K562 (cell line): ENCODE measurements at regions not wholly inside any gene's neighbourhood (a gene's known extent, or its start where the extent isn't known, plus 50 kb on each side); places are given as distances from the start of the nearest gene placed in this dataset.

Source experiments
- ATAC-seq: fragments of 200-7000 bp; cut with Tn5 transposase; 3 replicates; pipeline ENCODE4 v1.9.1; 2020; ENCODE audit warnings: moderate library complexity
- BruUV-seq: library from RNA; stranded (reverse); fragments of 400-500 nt; replicated peaks from 2 replicates; lab custom pipeline; 2021; lab: Mats Ljungman, UMichigan
- CTCF ChIA-PET: fragments of 300-600 bp; formaldehyde crosslinking; extraction: SDS; loops from one replicate; lab custom pipeline; 2021; ENCODE audit warnings: low intra/inter-chr PET ratio; lab: Yijun Ruan, JAX
- POLR2A ChIA-PET: fragments of 300-600, 350-650 bp; sonication (Branson Sonifier 250); formaldehyde crosslinking; extraction: SDS; loops from one replicate; lab custom pipeline; 2021; ENCODE audit warnings: antibody characterized with exemption, inconsistent platforms; lab: Yijun Ruan, JAX
- DNase-seq, 4 experiments: peaks; one replicate each; pipeline versions ENCODE4 v3.0.0 to v3.0.0-alpha.2; 2011 to 2018; ENCODE audit warnings: low spot score in 3 of 4, mixed read lengths in 3 of 4; ENCODE audit errors: extremely low read depth in 1 of 4
- FAIRE-seq: peaks from 2 replicates; lab custom pipeline; 2011; peaks lifted over from hg19 to GRCh38; lab: Jason Lieb, UNC
- H2AFZ ChIP-seq: 2 replicates; pipeline ENCODE4 v1.6.0; 2011; ENCODE audit warnings: low read depth, low read length, control low read depth, inconsistent platforms
- H3K27ac ChIP-seq: fragments of 200-600 bp; 3 replicates; pipeline ENCODE4 v1.8.0; 2011; ENCODE audit warnings: low read depth, mild to moderate bottlenecking, control low read depth, inconsistent platforms, low read length, moderate library complexity, mixed read lengths; ENCODE audit errors: extremely low read depth
- H3K27me3 ChIP-seq, 2 experiments: fragments of 300-600 bp in 1 of 2; 2 replicates in 1 of 2; 3 replicates in 1 of 2; pipeline versions ENCODE4 v1.6.0 to v1.8.0; 2011; ENCODE audit warnings: inconsistent platforms in 2 of 2, low read length in 2 of 2, mild to moderate bottlenecking in 1 of 2, mixed read lengths in 1 of 2, moderate library complexity in 1 of 2; ENCODE audit not compliant: control insufficient read depth in 2 of 2, insufficient read depth in 2 of 2
- H3K36me3 ChIP-seq: fragments of 300-600 bp; 3 replicates; pipeline ENCODE4 v1.8.0; 2011; ENCODE audit warnings: mild to moderate bottlenecking, low read length, inconsistent platforms; ENCODE audit not compliant: control insufficient read depth, insufficient read depth
- H3K4me1 ChIP-seq, 2 experiments: fragments of 200-600 bp in 1 of 2; replicated peaks in 1 of 2; 2 replicates in 1 of 2; 3 replicates in 1 of 2; pipeline versions ENCODE4 v1.5.1 to v1.8.0; 2011; ENCODE audit warnings: inconsistent platforms in 2 of 2, low read length in 2 of 2, mild to moderate bottlenecking in 1 of 2, mixed read lengths in 1 of 2, moderate library complexity in 1 of 2; ENCODE audit not compliant: control insufficient read depth in 2 of 2, insufficient read depth in 2 of 2
- H3K4me2 ChIP-seq: 2 replicates; pipeline ENCODE4 v1.6.1; 2011; ENCODE audit warnings: low read length, control low read depth, inconsistent platforms, mixed read lengths; ENCODE audit not compliant: insufficient read depth
- H3K4me3 ChIP-seq: fragments of 200-600 bp; sonication (generic), shearing (Covaris generic); 2 replicates; pipeline ENCODE4 v1.5.1; 2016; ENCODE audit warnings: control low read depth, inconsistent platforms
- H3K79me2 ChIP-seq: fragments of 200-600 bp; 3 replicates; pipeline ENCODE4 v1.8.0; 2011; ENCODE audit warnings: low read length, inconsistent platforms; ENCODE audit not compliant: control insufficient read depth, insufficient read depth
- H3K9ac ChIP-seq, 2 experiments: 2 replicates each; pipeline versions ENCODE4 v1.6.0 to v1.6.1; 2011; ENCODE audit warnings: low read depth in 2 of 2, low read length in 2 of 2, control low read depth in 1 of 2, inconsistent platforms in 1 of 2, mild to moderate bottlenecking in 1 of 2, mixed read lengths in 1 of 2; ENCODE audit not compliant: insufficient read depth in 1 of 2
- H3K9me1 ChIP-seq: one replicate; pipeline ENCODE4 v1.6.0; 2011; ENCODE audit warnings: inconsistent platforms, mild to moderate bottlenecking, low read length, moderate library complexity; ENCODE audit not compliant: control insufficient read depth, insufficient read depth
- H3K9me3 ChIP-seq: replicated peaks from 2 replicates; pipeline ENCODE4 v1.5.1; 2011; ENCODE audit warnings: low read depth, low read length, inconsistent platforms; ENCODE audit not compliant: control insufficient read depth, insufficient read depth
- H4K20me1 ChIP-seq: replicated peaks from 2 replicates; pipeline ENCODE4 v1.6.1; 2011; ENCODE audit warnings: low read length, inconsistent platforms, mixed read lengths; ENCODE audit not compliant: control insufficient read depth, insufficient read depth
- BCOR ChIP-seq: fragments of 450-650 bp; IDR thresholded peaks from 2 replicates; pipeline ENCODE4 v1.6.1; 2016
- CHD4 ChIP-seq: fragments of 200-600 bp; sonication (generic); IDR thresholded peaks from 3 replicates; pipeline ENCODE4 v1.6.1; 2012; ENCODE audit warnings: low read depth, mild to moderate bottlenecking, mixed read lengths, low read length, inconsistent platforms; ENCODE audit not compliant: insufficient read depth, insufficient replicate concordance, poor library complexity, severe bottlenecking
- IFI16 ChIP-seq: fragments of 250-450 bp; sonication (Bioruptor Pico); IDR thresholded peaks from 2 replicates; pipeline ENCODE4 v2.1.2; 2022; ENCODE audit warnings: mild to moderate bottlenecking, inconsistent platforms
- ZBTB33 ChIP-seq: sonication (generic); formaldehyde crosslinking; IDR thresholded peaks from 2 replicates; pipeline ENCODE4 v1.8.1; 2023; ENCODE audit warnings: mild to moderate bottlenecking, missing genetic modification reagents
- WGBS: fragments of 100-300 bp; shearing (Covaris generic); methylation state at CpG from one replicate; pipeline ENCODE4 v1.1.6; 2016; ENCODE audit warnings: low coverage, mixed read lengths; ENCODE audit not compliant: insufficient coverage; ENCODE audit errors: missing lambda C conversion rate; 5-methylcytosine and 5-hydroxymethylcytosine counted together
- in situ Hi-C: fragments of 300-500 bp; cut with MboI; formaldehyde crosslinking; loops from 4 replicates; pipeline ENCODE4 v1.15.0; 2018; ENCODE audit warnings: inconsistent platforms, mixed read lengths
- intact Hi-C: fragments of 100-400 bp; cut with micrococcal nuclease; formaldehyde crosslinking; loops from 2 replicates; pipeline ENCODE4 v1.14.2; 2022

GRCh38 chr10:124226271-124227054, 133.1 kb upstream of the CHST15 start:
- Histone ChIP-seq H3K27ac (no peak overlapping the region), H3K4me3 (no peak overlapping the region), H3K9me1 (no peaks in the 10 kb centered on the region), H3K36me3 (no peaks in the 10 kb centered on the region), H3K4me1 (no peaks in the 10 kb centered on the region), H3K9me3 (peaks cover 15% of the 10 kb centered on the region), H4K20me1 (no peaks in the 10 kb centered on the region), H3K9ac (no peak overlapping the region), H2AFZ (no peak overlapping the region), H3K4me2 (no peak overlapping the region), H3K79me2 (no peaks in the 10 kb centered on the region), H3K27me3 (peaks cover 0 to 9% of the 10 kb centered on the region in 2 experiments; a peak in 3 of 5 replicates)
- TF ChIP-seq CHD4 (peak; percentile 17), BCOR (no peak)
- ChIA-PET POLR2A (no interaction called here), CTCF (no interaction called here)
- no peak for FAIRE-seq
- WGBS: 13% methylated on average over 18 of the region's 18 CpGs
- in situ Hi-C loops: no loop called here
- intact Hi-C loops: no loop called here
- no TSS peak for BruUV-seq
- ATAC-seq: no peak
- no peak for DNase-seq

DNA sequence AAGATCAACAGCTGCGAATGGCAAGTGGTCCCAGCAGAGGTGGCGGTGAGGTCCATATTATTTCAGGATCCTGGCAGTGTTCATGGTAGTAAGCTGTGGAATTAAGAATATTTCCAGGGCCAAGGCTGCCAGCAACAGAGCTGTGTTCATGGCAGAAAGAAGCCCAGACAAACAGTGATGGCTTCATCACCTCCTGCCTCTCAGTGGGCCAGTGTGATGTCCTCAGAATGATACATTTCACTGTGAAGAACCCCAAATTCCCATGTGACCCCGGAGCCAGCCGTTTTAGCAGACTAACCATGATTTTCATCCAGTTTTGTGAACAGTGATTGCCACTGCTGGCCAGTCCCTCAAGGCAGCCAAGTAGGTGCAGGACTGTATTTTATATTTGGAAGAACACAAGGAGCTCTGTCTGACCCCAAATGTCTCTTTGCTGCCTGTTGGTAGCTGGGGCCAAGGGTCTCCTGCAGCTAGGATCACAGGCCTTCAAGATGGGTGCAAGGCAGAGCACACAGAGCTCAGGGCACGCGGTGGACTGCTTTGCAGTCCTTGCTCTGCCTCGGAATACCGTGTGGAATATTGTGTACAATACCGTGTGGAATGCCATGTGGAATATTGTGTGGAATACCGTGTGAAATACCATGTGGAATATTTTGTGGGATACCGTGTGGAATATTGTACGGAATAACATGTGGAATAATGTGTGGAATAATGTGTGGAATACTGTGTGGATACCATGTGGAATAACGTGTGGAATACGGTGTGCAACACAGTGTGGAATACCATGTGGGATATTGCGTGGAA, 132.3 kb upstream of the CHST15 start:
- BruUV-seq: no TSS peak
- peak; percentile 74; the same call in 1 of the 2 replicates for TF ChIP-seq ZBTB33 (CRISPR knock-in tag)
- TF ChIP-seq IFI16 (CRISPR knock-in tag): no peak
- DNase-seq (no peak), ATAC-seq (no peak; the same call in 2 of the 3 replicates), FAIRE-seq (no peak)
- H3K27me3 ChIP-seq: peaks cover 0 to 15% of the 10 kb centered on the region in 2 experiments; a peak in 3 of 5 replicates
- no peak overlapping the region for H3K27ac ChIP-seq
- H3K9me3 ChIP-seq: peaks cover 13% of the 10 kb centered on the region
- no peak overlapping the region for H3K4me3 ChIP-seq
- H2AFZ ChIP-seq: no peak overlapping the region
- WGBS: 20% methylated on average over 13 of the region's 15 CpGs
- intact Hi-C loops: no loop called here
- H4K20me1 ChIP-seq: no peaks in the 10 kb centered on the region
- H3K4me2 ChIP-seq: no peak overlapping the region
- no peak overlapping the region for H3K9ac ChIP-seq
- CTCF ChIA-PET: no interaction called here
- no peaks in the 10 kb centered on the region for H3K36me3 ChIP-seq
- no peaks in the 10 kb centered on the region for H3K4me1 ChIP-seq
- POLR2A ChIA-PET: no interaction called here
- in situ Hi-C loops: no loop called here
- no peaks in the 10 kb centered on the region for H3K79me2 ChIP-seq
- H3K9me1 ChIP-seq: no peaks in the 10 kb centered on the region
